HG02938 (cell line): ENCODE measurements at regions not wholly inside any gene's neighbourhood (a gene's known extent, or its start where the extent isn't known, plus 50 kb on each side); places are given as distances from the start of the nearest gene placed in this dataset.
A peak's percentile ranks its signal among the peaks of the same experiment; 100 is the strongest.
"Not testable (repeated sequence)": the region's sequence is repeated elsewhere in the genome, so short reads cannot be mapped to it uniquely, and the experiment has no call there.

Experiments
- ATAC-seq: cut with Tn5 transposase; IDR thresholded peaks from one replicate; pipeline ENCODE4 v1.9.1; 2021; ENCODE audit warnings: mild to moderate bottlenecking, moderate library complexity; ENCODE audit not compliant: unreplicated experiment

- no peak for ATAC-seq
Observed at GRCh38 chr4:138634915-138635314, 380.7 kb upstream of the NOCT start.

- no peak for ATAC-seq
Observed at GRCh38 chr4:138633580-138633904, 382.0 kb upstream of the NOCT start.

- no peak for ATAC-seq
Observed at GRCh38 chr4:138632856-138633579, 382.6 kb upstream of the NOCT start.

GRCh38 chr4:138630666-138631065, 384.9 kb upstream of the NOCT start:
- ATAC-seq: no peak

- ATAC-seq: no peak
Observed at GRCh38 chr4:138629669-138630068, 385.9 kb upstream of the NOCT start.

- ATAC-seq: no peak
Observed at GRCh38 chr4:138627096-138627495, 384.9 kb upstream of the SLC7A11 start.

- not testable (repeated sequence) for ATAC-seq
Observed at GRCh38 chr4:138622362-138622761, 380.2 kb upstream of the SLC7A11 start.

GRCh38 chr4:138616775-138617174, 374.6 kb upstream of the SLC7A11 start:
- ATAC-seq: no peak

GRCh38 chr4:138614398-138615142, 372.4 kb upstream of the SLC7A11 start:
- ATAC-seq: no peak

- ATAC-seq: no peak
Observed at GRCh38 chr4:138612428-138612827, 370.3 kb upstream of the SLC7A11 start.

- no peak for ATAC-seq
Observed at GRCh38 chr4:138611721-138612120, 369.6 kb upstream of the SLC7A11 start.

GRCh38 chr4:138611017-138611416, 368.9 kb upstream of the SLC7A11 start:
- ATAC-seq: no peak

GRCh38 chr4:138609943-138610350, 367.8 kb upstream of the SLC7A11 start:
- no peak for ATAC-seq

GRCh38 chr4:138604556-138604955, 362.4 kb upstream of the SLC7A11 start:
- ATAC-seq: no peak

GRCh38 chr4:138602664-138603063, 360.5 kb upstream of the SLC7A11 start:
- no peak for ATAC-seq

- ATAC-seq: peak; percentile 52
Observed at GRCh38 chr4:138599965-138600364, 357.8 kb upstream of the SLC7A11 start.

- no peak for ATAC-seq
Observed at GRCh38 chr4:138598226-138598625, 356.1 kb upstream of the SLC7A11 start.

- no peak for ATAC-seq
Observed at GRCh38 chr4:138596896-138597295, 354.7 kb upstream of the SLC7A11 start.

GRCh38 chr4:138595731-138596460, 353.7 kb upstream of the SLC7A11 start:
- ATAC-seq: no peak

GRCh38 chr4:138595171-138595570, 353.0 kb upstream of the SLC7A11 start:
- no peak for ATAC-seq

GRCh38 chr4:138592796-138593195, 350.6 kb upstream of the SLC7A11 start:
- no peak for ATAC-seq

- no peak for ATAC-seq
Observed at GRCh38 chr4:138591808-138592207, 349.7 kb upstream of the SLC7A11 start.
